Activated naive CD4-positive, alpha-beta T cell treated with Interleukin-2 at 50 U/mL for 16 hours (primary cell): ENCODE measurements at regions not wholly inside any gene's neighbourhood (a gene's known extent, or its start where the extent isn't known, plus 50 kb on each side); places are given as distances from the start of the nearest gene placed in this dataset.
A peak's percentile ranks its signal among the peaks of the same experiment; 100 is the strongest.
"Not testable (repeated sequence)": the region's sequence is repeated elsewhere in the genome, so short reads cannot be mapped to it uniquely, and the experiment has no call there.

Experiments
- DNase-seq: peaks from one replicate; pipeline ENCODE4 v3.0.0-alpha.2; 2020

DNA sequence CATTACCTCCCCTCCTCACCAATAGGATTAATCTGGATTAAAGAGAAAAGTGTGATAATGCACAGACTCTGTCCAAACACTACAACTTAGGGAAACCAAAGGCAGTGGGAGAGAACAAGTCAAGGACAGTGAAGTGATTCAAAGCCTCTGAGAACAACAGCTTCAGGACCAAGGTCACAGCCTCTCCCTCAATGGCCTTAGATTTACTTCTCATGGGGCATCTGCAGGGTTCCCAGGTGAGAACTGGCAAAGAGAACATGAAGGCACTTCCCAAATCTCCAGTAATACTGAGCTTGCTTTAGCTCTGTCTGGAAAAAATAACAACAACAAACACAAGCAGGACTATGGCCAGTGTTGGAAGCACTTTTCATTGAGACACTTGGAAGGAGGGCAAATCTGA, 99.8 kb upstream of the GOLGA6L22 start:
- not testable (repeated sequence) for DNase-seq

DNA sequence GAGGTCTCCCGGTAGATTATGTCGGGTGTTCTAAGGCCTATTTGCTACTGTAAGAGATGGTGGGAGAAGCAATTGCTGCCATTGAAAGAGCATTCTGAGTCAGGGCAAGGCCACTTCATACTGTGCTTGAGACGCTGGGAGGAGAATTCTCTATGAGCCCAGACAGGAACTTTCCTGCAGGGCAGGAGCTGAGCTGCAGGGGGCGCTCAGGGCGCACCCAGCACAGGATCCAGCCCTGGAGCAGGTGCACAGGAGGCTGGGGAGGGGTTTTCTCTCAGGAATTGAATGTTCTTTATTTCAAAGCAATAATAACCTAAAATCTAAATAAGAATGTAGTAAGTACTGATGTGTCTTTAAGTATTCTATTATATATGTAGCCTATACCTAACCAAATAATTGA, 99.1 kb upstream of the GOLGA6L22 start:
- DNase-seq = peak; percentile 2

DNA sequence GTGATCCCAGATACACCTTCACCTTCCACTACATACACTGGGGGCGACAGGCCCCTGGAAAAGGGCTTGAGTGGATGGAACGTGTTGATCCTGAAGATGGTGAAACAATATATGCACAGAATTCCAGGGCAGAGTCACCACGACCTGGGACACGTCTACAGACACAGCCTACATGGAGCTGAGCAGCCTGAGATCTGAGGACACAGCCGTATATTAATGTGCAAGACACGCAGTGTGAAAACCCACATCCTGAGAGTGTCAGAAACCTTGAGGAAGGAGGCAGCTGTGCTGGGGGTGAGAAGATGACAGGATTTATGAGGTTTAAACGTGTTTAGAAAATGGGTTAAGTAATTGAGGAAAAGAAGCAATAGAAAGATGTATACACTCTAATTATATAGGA, 98.0 kb upstream of the GOLGA6L22 start:
- DNase-seq = not testable (repeated sequence)

DNA sequence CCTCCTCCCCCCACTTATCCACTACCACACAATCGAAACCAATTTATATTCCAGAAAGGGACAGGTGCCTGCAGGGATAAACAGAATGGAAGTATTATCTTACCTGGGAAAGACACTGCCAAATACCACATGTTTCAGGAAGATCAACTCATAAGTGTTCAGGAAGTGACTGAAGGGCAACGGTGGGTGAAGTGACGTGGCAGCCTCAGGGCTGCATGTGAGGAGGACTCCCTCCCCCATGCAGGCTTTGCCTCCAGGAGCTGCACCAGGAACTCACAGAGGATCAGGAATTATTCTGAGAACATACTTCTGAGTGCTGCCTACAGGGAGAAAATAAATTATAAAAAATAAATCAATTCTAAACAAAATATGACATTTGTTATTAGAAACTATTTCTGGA, 96.2 kb upstream of the GOLGA6L22 start:
- not testable (repeated sequence) for DNase-seq

DNA sequence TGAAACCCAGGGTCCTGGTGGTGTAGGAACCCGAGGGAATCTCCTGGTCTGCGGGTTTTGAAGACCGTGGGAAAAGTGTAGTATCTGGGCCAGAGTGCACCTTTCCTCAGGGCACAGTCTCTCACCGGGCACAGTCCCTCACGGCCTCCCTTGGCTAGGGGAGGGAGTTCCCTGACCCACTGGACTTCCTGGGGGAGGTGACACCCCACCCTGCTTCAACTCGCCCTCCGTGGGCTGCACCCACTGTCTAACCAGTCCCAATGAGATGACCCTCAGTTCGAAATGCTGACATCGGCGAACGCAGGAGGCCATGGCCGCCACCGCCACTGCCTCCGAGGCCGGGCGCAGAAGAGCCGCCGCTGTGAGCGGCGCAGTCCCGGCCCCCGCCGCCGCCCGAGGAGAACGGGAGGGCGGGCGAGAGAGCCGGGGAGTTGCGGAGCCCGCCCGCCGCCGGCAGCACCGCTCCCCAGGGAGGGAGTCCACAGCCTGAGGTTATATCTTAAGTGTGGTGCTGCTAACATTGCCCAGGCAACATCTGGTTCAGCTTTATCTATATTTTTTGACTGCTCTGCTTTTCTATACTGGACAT, 87.4 kb upstream of the GOLGA6L22 start:
- not testable (repeated sequence) for DNase-seq

DNA sequence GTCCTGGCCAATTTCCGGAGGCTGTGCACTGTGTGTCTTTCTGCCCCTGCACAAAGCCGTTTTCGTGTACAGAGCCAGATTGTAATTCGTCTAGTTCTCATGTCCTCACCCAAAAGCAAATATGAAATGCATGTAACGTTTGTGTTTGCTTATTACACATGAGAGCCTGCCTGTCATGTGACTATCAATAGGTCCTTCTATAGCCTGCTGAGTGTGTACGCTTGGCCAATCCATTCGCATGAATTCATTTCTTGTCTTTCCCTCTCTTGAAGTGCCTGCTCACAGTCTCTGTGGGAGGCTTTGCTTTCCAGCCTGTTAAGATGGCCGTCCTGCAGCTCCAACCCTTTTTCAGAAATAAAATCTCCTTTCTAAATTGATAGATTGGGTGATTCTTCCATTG, 84.2 kb upstream of the GOLGA6L22 start:
- DNase-seq = not testable (repeated sequence)

DNA sequence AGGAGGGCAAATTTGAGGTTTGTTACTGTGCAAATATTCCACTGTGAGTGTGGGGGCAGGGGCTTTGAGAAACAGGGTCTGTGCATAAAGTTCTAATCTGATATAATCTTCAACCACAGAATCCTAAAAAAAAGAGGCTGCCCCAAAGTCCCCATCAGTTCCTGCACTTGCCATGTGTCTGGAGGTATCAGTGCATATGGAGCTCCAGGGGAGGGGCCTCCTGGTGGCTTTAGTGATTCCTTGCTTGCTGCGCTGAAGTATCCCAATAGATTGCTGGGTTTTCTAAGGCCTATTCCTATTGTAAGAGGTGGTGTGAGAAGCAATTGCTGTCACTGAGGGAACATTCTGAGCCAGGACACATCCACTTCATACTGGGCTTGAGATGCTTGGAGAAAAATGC, 82.9 kb upstream of the GOLGA6L22 start:
- DNase-seq = not testable (repeated sequence)

DNA sequence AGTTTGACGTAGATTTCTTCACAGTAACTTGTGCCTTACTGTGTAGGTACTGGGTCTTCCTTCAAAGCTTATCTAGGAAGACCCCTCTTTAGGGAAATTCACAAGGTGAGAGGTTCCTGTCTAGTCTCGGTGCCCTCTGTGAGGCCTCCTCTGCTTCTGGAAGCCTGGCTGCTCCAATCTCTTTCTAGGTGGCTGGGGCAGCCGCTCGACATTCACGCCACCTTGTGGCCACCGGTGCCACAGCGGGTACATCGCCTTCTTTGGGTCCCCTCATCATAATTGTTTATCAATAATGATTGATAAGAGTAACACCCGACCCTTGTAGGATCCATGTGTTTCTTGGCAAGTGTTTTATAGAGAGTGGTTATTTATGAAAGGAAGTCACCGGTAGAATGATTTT, 80.8 kb upstream of the GOLGA6L22 start:
- DNase-seq = not testable (repeated sequence)

DNA sequence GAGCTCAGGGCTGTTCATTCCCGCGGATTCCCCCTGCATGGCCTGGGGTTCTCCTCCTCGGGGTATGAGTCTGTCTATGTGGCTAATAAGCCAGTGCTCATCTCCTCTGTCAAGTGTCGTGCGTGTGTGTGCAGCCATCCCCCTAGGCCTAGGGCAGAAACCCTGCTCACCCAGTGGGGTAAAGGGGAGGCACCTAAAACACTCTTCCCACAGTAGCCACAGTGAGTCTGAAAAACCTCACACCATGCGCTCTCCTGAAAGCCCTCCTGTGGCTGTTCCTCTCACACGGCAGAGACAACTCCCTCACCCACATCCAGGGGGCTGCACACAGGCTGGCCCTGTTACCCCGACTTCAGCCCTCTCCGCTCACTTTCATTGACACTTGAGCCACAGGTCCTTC, 71.0 kb upstream of the GOLGA6L22 start:
- DNase-seq = not testable (repeated sequence)

DNA sequence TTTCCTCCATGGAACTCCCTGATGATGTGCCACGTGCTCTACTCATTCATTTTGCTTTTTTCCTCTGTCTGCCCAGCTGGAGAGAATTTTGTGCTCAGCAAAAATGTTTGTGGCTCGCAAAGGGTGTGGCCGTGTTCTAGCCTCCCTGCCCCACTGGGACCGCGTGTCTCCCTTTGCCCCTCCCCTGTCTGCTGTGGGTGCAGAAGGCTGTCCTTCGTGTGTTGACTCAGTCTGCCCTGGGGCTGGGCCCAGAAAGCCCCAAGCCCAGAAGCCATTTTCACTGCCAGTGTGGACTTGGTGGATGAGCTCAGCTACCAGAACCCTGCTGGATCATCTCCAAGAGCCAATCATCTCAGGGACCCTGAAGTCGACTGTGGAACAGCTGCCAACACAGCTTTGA, 70.3 kb upstream of the GOLGA6L22 start:
- not testable (repeated sequence) for DNase-seq

DNA sequence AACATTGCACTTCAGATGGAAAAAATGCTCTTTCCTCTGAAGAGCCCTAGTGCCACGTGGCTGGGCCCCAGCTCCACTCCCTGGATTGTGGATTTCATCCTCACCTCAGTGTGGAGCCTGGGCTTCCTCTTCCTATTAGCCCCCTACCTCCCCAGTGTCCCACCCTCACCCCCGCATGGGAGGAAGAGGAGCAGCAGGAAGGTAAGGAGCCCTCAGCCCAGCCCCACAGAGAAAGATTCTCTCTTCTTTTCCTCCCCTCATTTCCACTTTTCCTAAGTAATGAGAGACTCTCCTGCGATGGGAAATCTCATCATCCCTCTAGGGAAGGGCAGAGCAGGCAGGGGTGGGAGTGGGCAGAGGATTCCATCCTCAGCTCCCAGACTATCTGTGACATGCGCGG, 57.5 kb upstream of the GOLGA6L22 start:
- not testable (repeated sequence) for DNase-seq

DNA sequence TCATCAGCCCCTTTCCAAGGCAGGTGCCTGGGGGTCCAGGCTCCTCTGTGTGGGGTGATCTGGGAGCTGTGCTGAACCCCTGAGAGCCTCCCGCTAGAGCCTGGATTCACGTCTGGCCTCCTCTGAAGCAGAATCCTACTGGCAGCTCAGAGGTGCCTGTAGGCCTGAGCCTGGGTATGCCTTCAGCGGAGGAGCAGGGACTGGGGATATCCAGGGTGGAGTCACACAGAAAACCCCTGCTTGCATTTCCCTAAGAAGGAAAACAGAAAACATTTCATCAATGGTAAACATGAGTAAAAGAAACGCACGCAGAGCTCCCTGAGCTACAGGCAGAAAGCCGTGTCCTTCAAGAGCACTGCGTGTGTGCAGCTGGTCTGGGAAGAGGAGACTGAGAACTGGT, 57.0 kb upstream of the GOLGA6L22 start:
- DNase-seq = not testable (repeated sequence)

DNA sequence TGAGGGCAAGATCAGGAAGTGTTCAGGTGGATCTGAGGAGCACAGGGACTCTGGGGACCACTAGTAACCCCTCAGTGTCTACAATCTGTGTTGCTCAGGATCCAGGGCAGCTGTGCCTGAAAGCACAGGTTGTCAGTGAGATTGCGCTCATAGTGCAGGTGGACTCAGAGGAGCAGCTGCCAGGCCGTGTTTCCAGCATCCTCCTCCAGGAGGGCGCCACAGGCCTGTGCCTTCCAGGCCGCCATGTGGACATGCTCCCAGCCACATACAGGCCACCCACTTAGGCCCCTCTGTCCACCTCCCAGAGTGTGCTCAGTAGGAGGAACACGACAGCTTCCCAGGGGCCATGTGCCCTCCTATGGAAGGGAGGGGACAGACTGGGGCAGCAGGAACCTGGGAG, 52.9 kb upstream of the GOLGA6L22 start:
- DNase-seq = not testable (repeated sequence)
